SK-N-SH (cell line): ENCODE measurements at regions not wholly inside any gene's neighbourhood (a gene's known extent, or its start where the extent isn't known, plus 50 kb on each side); places are given as distances from the start of the nearest gene placed in this dataset.

Experiments used
- CTCF ChIA-PET: fragments of 300-600, 350-600 bp; formaldehyde crosslinking; extraction: SDS; loops from one replicate; lab custom pipeline; 2021; lab: Yijun Ruan, JAX
- POLR2A ChIA-PET: fragments of 350-600 bp; sonication (Branson Sonifier 250); formaldehyde crosslinking; extraction: SDS; loops from one replicate; lab custom pipeline; 2020; ENCODE audit warnings: antibody characterized with exemption, inconsistent platforms; lab: Yijun Ruan, JAX
- DNase-seq: peaks from one replicate; pipeline ENCODE4 v3.0.0; 2012
- H2AFZ ChIP-seq: fragments of 200-600 bp; sonication (generic); 2 replicates; pipeline ENCODE4 v1.8.1; 2016; ENCODE audit warnings: antibody characterized with exemption, mild to moderate bottlenecking, low read depth
- H3F3A ChIP-seq: fragments of 200-600 bp; sonication (generic); replicated peaks from 2 replicates; pipeline ENCODE3; 2016; ENCODE audit warnings: antibody characterized with exemption, mild to moderate bottlenecking; ENCODE audit not compliant: insufficient read depth
- H3K27ac ChIP-seq, 2 experiments: fragments of 200-500 bp in 1 of 2; fragments of 200-600 bp in 1 of 2; sonication (Bioruptor generic) in 1 of 2; sonication (generic), shearing (Covaris generic) in 1 of 2; 2 replicates each; pipeline versions ENCODE4 v1.5.1 to v1.6.1; 2014 to 2016; ENCODE audit warnings: low read depth in 2 of 2, inconsistent platforms in 1 of 2, low read length in 1 of 2, mild to moderate bottlenecking in 1 of 2, mixed read lengths in 1 of 2
- H3K27me3 ChIP-seq: fragments of 200-600 bp; sonication (generic), shearing (Covaris generic); 2 replicates; pipeline ENCODE4 v1.6.1; 2016; ENCODE audit warnings: mixed run types; ENCODE audit not compliant: insufficient read depth
- H3K36me3 ChIP-seq, 2 experiments: fragments of 200-500 bp in 1 of 2; fragments of 200-600 bp in 1 of 2; sonication (Bioruptor generic) in 1 of 2; sonication (generic) in 1 of 2; replicated peaks in 1 of 2; 2 replicates each; pipeline versions ENCODE3 to v1.5.1; 2014 to 2016; ENCODE audit warnings: low read length in 1 of 2, mild to moderate bottlenecking in 1 of 2; ENCODE audit not compliant: insufficient read depth in 2 of 2, control insufficient read depth in 1 of 2
- H3K4me1 ChIP-seq, 2 experiments: fragments of 200-500 bp in 1 of 2; fragments of 200-600 bp in 1 of 2; sonication (Bioruptor generic) in 1 of 2; sonication (generic), shearing (Covaris generic) in 1 of 2; 2 replicates each; pipeline versions ENCODE4 v1.5.1 to v1.6.1; 2014 to 2016; ENCODE audit warnings: low read depth in 1 of 2, low read length in 1 of 2, mixed run types in 1 of 2; ENCODE audit not compliant: insufficient read depth in 2 of 2, control insufficient read depth in 1 of 2
- H3K4me2 ChIP-seq: fragments of 200-600 bp; sonication (generic), shearing (Covaris generic); 2 replicates; pipeline ENCODE4 v1.6.1; 2017; ENCODE audit warnings: mixed run types
- H3K4me3 ChIP-seq, 2 experiments: fragments of 200-500 bp in 1 of 2; fragments of 200-600 bp in 1 of 2; sonication (Bioruptor generic) in 1 of 2; sonication (generic), shearing (Covaris generic) in 1 of 2; 2 replicates each; pipeline versions ENCODE4 v1.5.1 to v1.8.1; 2014 to 2016; ENCODE audit warnings: low read depth in 2 of 2, inconsistent platforms in 1 of 2, low read length in 1 of 2, mild to moderate bottlenecking in 1 of 2, mixed read lengths in 1 of 2, moderate library complexity in 1 of 2
- H3K79me2 ChIP-seq: fragments of 200-600 bp; sonication (generic); 2 replicates; pipeline ENCODE4 v1.8.1; 2017; ENCODE audit warnings: mild to moderate bottlenecking; ENCODE audit not compliant: insufficient read depth
- H3K9ac ChIP-seq: fragments of 200-600 bp; sonication (generic); 2 replicates; pipeline ENCODE4 v1.6.1; 2017; ENCODE audit warnings: mixed run types
- H3K9me2 ChIP-seq: fragments of 200-600 bp; sonication (generic); 2 replicates; pipeline ENCODE4 v1.6.1; 2017; ENCODE audit warnings: mixed run types
- H3K9me3 ChIP-seq: fragments of 200-600 bp; sonication (generic); 2 replicates; pipeline ENCODE4 v1.6.1; 2017; ENCODE audit warnings: mixed run types, mild to moderate bottlenecking, moderate library complexity
- H4K20me1 ChIP-seq: fragments of 200-600 bp; sonication (generic); 2 replicates; pipeline ENCODE4 v1.6.1; 2017; ENCODE audit warnings: mild to moderate bottlenecking, mixed run types; ENCODE audit not compliant: insufficient read depth
- FOXJ3 ChIP-seq: sonication (generic); formaldehyde crosslinking; IDR thresholded peaks from 2 replicates; pipeline ENCODE4 v1.5.1; 2020; ENCODE audit warnings: mild to moderate bottlenecking, missing genetic modification reagents
- FOXM1 ChIP-seq: IDR thresholded peaks from 2 replicates; pipeline ENCODE4 v1.4.0; 2012; ENCODE audit warnings: low read depth, mild to moderate bottlenecking
- GATA2 ChIP-seq: sonication (generic); formaldehyde crosslinking; IDR thresholded peaks from 2 replicates; pipeline ENCODE4 v1.5.0; 2020; ENCODE audit warnings: mild to moderate bottlenecking, missing genetic modification reagents
- JUND ChIP-seq: IDR thresholded peaks from 2 replicates; pipeline ENCODE4 v1.4.0; 2012
- NFIC ChIP-seq: IDR thresholded peaks from 2 replicates; pipeline ENCODE4 v1.4.0; 2012; ENCODE audit warnings: borderline replicate concordance
- NRF1 ChIP-seq: IDR thresholded peaks from 2 replicates; pipeline ENCODE4 v1.6.1; 2012; ENCODE audit warnings: low read depth, mild to moderate bottlenecking, low read length
- RAD21 ChIP-seq: IDR thresholded peaks from 2 replicates; pipeline ENCODE4 v1.6.1; 2012; ENCODE audit warnings: mild to moderate bottlenecking, low read length
- TCF12 ChIP-seq: IDR thresholded peaks from 2 replicates; pipeline ENCODE4 v1.4.0; 2012
- WGBS: methylation state at CpG from one replicate; pipeline ENCODE4 v1.1.6; 2017; ENCODE audit warnings: low lambda C conversion rate; 5-methylcytosine and 5-hydroxymethylcytosine counted together
- TF ChIP-seq, protein P1 (sequence below): IDR thresholded peaks from 2 replicates; pipeline ENCODE4 v1.4.0; 2012; ENCODE audit warnings: low read depth, borderline replicate concordance
- TF ChIP-seq, protein P2 (sequence below): IDR thresholded peaks from 2 replicates; pipeline ENCODE4 v1.4.0; 2012; ENCODE audit warnings: low read depth

DNA sequence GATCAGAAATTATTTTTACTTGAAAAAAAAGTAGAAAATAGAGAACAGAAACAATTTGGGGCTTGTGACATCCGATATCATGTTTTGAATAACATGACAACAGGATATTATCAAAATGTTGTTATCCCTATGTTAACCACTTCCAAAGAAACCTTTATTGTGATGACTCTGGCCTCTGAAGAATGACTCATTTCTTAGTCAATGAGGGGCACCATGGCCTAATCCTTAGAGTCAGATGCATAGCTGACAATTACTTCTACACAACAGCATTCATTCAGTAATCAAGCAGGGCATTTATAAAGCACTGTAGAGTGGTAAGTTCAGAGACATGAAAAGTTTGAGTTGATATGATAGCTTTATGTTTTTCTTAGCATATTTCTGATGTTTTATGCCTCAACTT lies 703.0 kb downstream of the RNF144A start (continued):
- TF ChIP-seq, protein P1, sequence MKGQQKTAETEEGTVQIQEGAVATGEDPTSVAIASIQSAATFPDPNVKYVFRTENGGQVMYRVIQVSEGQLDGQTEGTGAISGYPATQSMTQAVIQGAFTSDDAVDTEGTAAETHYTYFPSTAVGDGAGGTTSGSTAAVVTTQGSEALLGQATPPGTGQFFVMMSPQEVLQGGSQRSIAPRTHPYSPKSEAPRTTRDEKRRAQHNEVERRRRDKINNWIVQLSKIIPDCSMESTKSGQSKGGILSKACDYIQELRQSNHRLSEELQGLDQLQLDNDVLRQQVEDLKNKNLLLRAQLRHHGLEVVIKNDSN: no peak
- TF ChIP-seq TCF12 (no peak), GATA2 (CRISPR knock-in tag) (no peak)

DNA sequence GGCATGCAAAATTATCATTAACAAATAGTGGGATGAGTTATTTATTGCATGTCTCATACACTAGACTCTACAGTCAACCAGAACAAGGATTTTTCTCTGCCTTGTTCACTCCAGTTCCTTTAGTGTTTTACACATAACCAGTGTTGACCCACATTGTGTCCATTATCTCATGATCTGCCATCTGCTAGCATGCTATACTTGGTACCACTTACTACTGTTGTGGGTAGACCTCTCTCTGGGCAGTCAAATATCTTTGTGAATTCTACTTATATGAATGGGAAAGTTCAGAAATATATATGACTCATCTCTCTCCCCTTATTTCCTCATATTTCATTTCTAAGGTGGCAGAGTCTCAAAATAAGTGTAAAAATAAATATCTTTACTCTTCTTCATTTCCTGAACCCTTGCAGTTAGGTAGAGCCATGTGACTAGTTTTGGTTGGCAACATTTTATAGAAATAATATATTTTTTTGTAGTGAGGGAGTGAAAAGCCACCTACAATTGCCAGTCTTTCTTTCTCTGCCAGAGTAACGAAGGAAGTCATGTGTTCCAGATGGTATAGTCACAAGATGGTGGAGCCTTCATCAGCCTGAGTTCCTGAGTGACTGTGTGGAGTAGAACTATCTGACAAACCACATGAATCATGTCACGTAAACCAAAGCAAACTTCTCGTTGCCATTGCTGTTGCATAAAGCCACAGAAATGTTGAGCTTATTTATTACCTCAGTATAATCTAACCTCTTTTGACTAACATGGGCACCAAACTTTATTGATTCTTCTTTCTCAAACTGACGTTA lies 704.0 kb downstream of the RNF144A start:
- 59% methylated on average over 4 of the region's 4 CpGs for WGBS
- CTCF ChIA-PET: no interaction called here
- Histone ChIP-seq H2AFZ (no peak overlapping the region), H3K79me2 (no peaks in the 10 kb centered on the region), H3K27ac (no peak overlapping the region), H3K9me2 (no peaks in the 10 kb centered on the region), H3K4me1 (peaks cover 0 to 6% of the 10 kb centered on the region in 2 experiments; a peak in 2 of 4 replicates), H3K9me3 (no peaks in the 10 kb centered on the region)
- TF ChIP-seq NFIC: no peak
- TF ChIP-seq, all 33 proteins: peak for 0
- H4K20me1 ChIP-seq: no peaks in the 10 kb centered on the region
- POLR2A ChIA-PET: no interaction called here
- H3K9ac ChIP-seq: no peak overlapping the region
- no peak overlapping the region for H3K4me2 ChIP-seq
- no peak overlapping the region for H3K4me3 ChIP-seq
- no peak for DNase-seq
- H3F3A ChIP-seq: no peaks in the 10 kb centered on the region
- no peaks in the 10 kb centered on the region for H3K27me3 ChIP-seq
- no peaks in the 10 kb centered on the region for H3K36me3 ChIP-seq

DNA sequence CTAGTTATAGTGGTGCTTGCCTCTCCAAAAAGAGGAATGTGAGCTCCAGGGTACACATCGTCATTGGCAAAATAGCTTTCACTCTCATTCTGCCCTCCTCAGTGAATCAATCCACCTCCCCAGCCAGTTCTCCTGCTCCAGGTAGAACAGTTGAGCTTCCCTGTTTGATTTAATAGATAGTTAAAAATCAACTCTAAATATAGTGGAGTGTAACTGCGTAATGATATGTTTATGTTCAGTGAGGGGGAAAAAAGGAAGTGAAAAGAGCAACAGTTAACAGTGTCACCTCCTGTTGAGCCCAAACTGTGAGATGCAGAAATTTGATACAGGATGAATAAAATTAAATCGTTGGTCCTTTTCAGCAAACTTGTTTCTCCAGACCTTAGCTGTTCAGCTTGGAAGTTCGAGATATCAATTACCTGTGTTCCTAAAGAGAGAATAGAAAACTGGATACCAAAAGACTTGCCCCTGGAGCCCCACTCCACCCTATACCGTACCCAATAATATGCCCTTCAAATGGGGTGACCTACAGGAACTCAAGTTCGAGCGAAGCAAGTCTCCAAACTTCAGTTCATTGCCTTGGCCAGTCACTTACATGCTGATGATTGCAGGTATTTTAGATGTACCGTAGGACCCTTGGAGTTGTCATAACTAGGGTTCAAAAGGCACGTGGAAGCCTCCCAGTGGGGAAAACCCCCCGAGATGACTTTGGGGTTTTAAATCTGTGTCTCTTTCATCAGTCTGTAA lies 708.4 kb downstream of the RNF144A start:
- Histone ChIP-seq H3K9me3 (no peaks in the 10 kb centered on the region), H3K9me2 (no peaks in the 10 kb centered on the region), H4K20me1 (no peaks in the 10 kb centered on the region), H2AFZ (no peak overlapping the region), H3K27me3 (no peaks in the 10 kb centered on the region), H3K4me1 (no peaks in the 10 kb centered on the region; a peak in 2 of 4 replicates), H3K4me2 (no peak overlapping the region)
- POLR2A ChIA-PET: no interaction called here
- DNase-seq: no peak
- TF ChIP-seq JUND: no peak
- TF ChIP-seq, protein P2, sequence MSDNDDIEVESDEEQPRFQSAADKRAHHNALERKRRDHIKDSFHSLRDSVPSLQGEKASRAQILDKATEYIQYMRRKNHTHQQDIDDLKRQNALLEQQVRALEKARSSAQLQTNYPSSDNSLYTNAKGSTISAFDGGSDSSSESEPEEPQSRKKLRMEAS: no peak
- no peak for TF ChIP-seq NRF1
- no peak for TF ChIP-seq FOXM1
- no peak for TF ChIP-seq FOXJ3 (CRISPR knock-in tag)
- no peak for TF ChIP-seq RAD21
- TF ChIP-seq, all 33 proteins: peak for 0
- Histone ChIP-seq H3K27ac (no peak overlapping the region), H3K4me3 (no peak overlapping the region), H3K79me2 (no peaks in the 10 kb centered on the region), H3K36me3 (no peaks in the 10 kb centered on the region), H3K9ac (no peak overlapping the region), H3F3A (no peaks in the 10 kb centered on the region)
- CTCF ChIA-PET: interaction anchor here (1.1 kb wide), 1 partner anchor 25 kb away, joined by 3 read pairs; no protein-coding TSS in a partner anchor
- WGBS: 49% methylated on average over 10 of the region's 10 CpGs
